ENCODE measurements at regions not wholly inside any gene's neighbourhood (a gene's known extent, or its start where the extent isn't known, plus 50 kb on each side); places are given as distances from the start of the nearest gene placed in this dataset.

GRCh38 chr3:168653255-168653654, 557.5 kb upstream of the GOLIM4 start:
- Mint-ChIP-seq H3K36me3 (no peaks in the 10 kb centered on the region), H3K27me3 (no peaks in the 10 kb centered on the region), H3K4me1 (no peaks in the 10 kb centered on the region), H3K27ac (no peak overlapping the region), H3K9me3 (no peaks in the 10 kb centered on the region), H3K4me3 (no peak overlapping the region)
- POLR2A ChIA-PET, result no interaction called here
- DNase-seq (no peak), ATAC-seq (ENCODE audit: low read depth) (no peak)

- Mint-ChIP-seq H3K4me1 (no peaks in the 10 kb centered on the region), H3K27ac (no peak overlapping the region), H3K9me3 (no peaks in the 10 kb centered on the region), H3K4me3 (no peak overlapping the region), H3K27me3 (no peaks in the 10 kb centered on the region), H3K36me3 (no peaks in the 10 kb centered on the region)
- POLR2A ChIA-PET, result no interaction called here
- no peak for DNase-seq
- ATAC-seq (ENCODE audit: low read depth), result no peak
Observed at GRCh38 chr3:168648321-168648720, 552.6 kb upstream of the GOLIM4 start.

GRCh38 chr3:168647582-168647981, 551.9 kb upstream of the GOLIM4 start:
- no peak overlapping the region for H3K4me3 Mint-ChIP-seq
- no peaks in the 10 kb centered on the region for H3K36me3 Mint-ChIP-seq
- no peaks in the 10 kb centered on the region for H3K9me3 Mint-ChIP-seq
- no peak for DNase-seq
- no peaks in the 10 kb centered on the region for H3K4me1 Mint-ChIP-seq
- no peak overlapping the region for H3K27ac Mint-ChIP-seq
- POLR2A ChIA-PET, result no interaction called here
- no peak for ATAC-seq (ENCODE audit: low read depth)
- H3K27me3 Mint-ChIP-seq, result no peaks in the 10 kb centered on the region

GRCh38 chr3:168645180-168645579, 549.5 kb upstream of the GOLIM4 start:
- DNase-seq (no peak), ATAC-seq (ENCODE audit: low read depth) (no peak)
- Mint-ChIP-seq H3K27me3 (no peaks in the 10 kb centered on the region), H3K27ac (no peak overlapping the region), H3K36me3 (no peaks in the 10 kb centered on the region), H3K4me3 (no peak overlapping the region), H3K9me3 (no peaks in the 10 kb centered on the region), H3K4me1 (no peaks in the 10 kb centered on the region)
- POLR2A ChIA-PET, result no interaction called here

- Mint-ChIP-seq H3K4me1 (no peaks in the 10 kb centered on the region), H3K27ac (no peak overlapping the region), H3K4me3 (no peak overlapping the region), H3K36me3 (no peaks in the 10 kb centered on the region), H3K27me3 (no peaks in the 10 kb centered on the region), H3K9me3 (no peaks in the 10 kb centered on the region)
- DNase-seq, result no peak
- POLR2A ChIA-PET, result no interaction called here
- ATAC-seq (ENCODE audit: low read depth), result no peak
Observed at GRCh38 chr3:168628549-168628948, 532.8 kb upstream of the GOLIM4 start.

GRCh38 chr3:168625477-168625876, 529.8 kb upstream of the GOLIM4 start:
- Mint-ChIP-seq H3K9me3 (no peaks in the 10 kb centered on the region), H3K4me3 (no peak overlapping the region), H3K4me1 (no peaks in the 10 kb centered on the region), H3K27ac (no peak overlapping the region), H3K36me3 (no peaks in the 10 kb centered on the region), H3K27me3 (no peaks in the 10 kb centered on the region)
- no peak for ATAC-seq (ENCODE audit: low read depth)
- POLR2A ChIA-PET, result no interaction called here
- no peak for DNase-seq

GRCh38 chr3:168624892-168625448, 529.2 kb upstream of the GOLIM4 start:
- H3K27me3 Mint-ChIP-seq, result no peaks in the 10 kb centered on the region
- no peak overlapping the region for H3K4me3 Mint-ChIP-seq
- H3K9me3 Mint-ChIP-seq, result no peaks in the 10 kb centered on the region
- H3K36me3 Mint-ChIP-seq, result no peaks in the 10 kb centered on the region
- H3K4me1 Mint-ChIP-seq, result no peaks in the 10 kb centered on the region
- no peak for ATAC-seq (ENCODE audit: low read depth)
- H3K27ac Mint-ChIP-seq, result no peak overlapping the region
- DNase-seq, result no peak
- POLR2A ChIA-PET, result no interaction called here

GRCh38 chr3:168624195-168624594, 528.5 kb upstream of the GOLIM4 start:
- POLR2A ChIA-PET, result no interaction called here
- Mint-ChIP-seq H3K4me3 (no peak overlapping the region), H3K9me3 (no peaks in the 10 kb centered on the region), H3K36me3 (no peaks in the 10 kb centered on the region), H3K27ac (no peak overlapping the region), H3K27me3 (no peaks in the 10 kb centered on the region), H3K4me1 (no peaks in the 10 kb centered on the region)
- ATAC-seq (ENCODE audit: low read depth), result no peak
- no peak for DNase-seq

- Mint-ChIP-seq H3K36me3 (no peaks in the 10 kb centered on the region), H3K27ac (no peak overlapping the region), H3K27me3 (no peaks in the 10 kb centered on the region), H3K4me3 (no peak overlapping the region), H3K9me3 (no peaks in the 10 kb centered on the region), H3K4me1 (no peaks in the 10 kb centered on the region)
- POLR2A ChIA-PET, result no interaction called here
- ATAC-seq (ENCODE audit: low read depth) (no peak), DNase-seq (no peak)
Observed at GRCh38 chr3:168622795-168623194, 527.1 kb upstream of the GOLIM4 start.

GRCh38 chr3:168620854-168621253, 525.1 kb upstream of the GOLIM4 start:
- no peaks in the 10 kb centered on the region for H3K9me3 Mint-ChIP-seq

GRCh38 chr3:168618827-168619470, 523.2 kb upstream of the GOLIM4 start:
- H3K27ac Mint-ChIP-seq, result no peak overlapping the region
- no peaks in the 10 kb centered on the region for H3K9me3 Mint-ChIP-seq
- no peaks in the 10 kb centered on the region for H3K36me3 Mint-ChIP-seq
- H3K27me3 Mint-ChIP-seq, result no peaks in the 10 kb centered on the region
- no peaks in the 10 kb centered on the region for H3K4me1 Mint-ChIP-seq
- no peak overlapping the region for H3K4me3 Mint-ChIP-seq
- no peak for ATAC-seq (ENCODE audit: low read depth)
- DNase-seq, result no peak
- POLR2A ChIA-PET, result no interaction called here

More at GRCh38 chr3:168620854-168621253, 525.1 kb upstream of the GOLIM4 start:
- no peaks in the 10 kb centered on the region for H3K4me1 Mint-ChIP-seq
- DNase-seq (no peak), ATAC-seq (ENCODE audit: low read depth) (no peak)
- POLR2A ChIA-PET, result no interaction called here
- H3K36me3 Mint-ChIP-seq, result no peaks in the 10 kb centered on the region
- no peak overlapping the region for H3K4me3 Mint-ChIP-seq
- H3K27me3 Mint-ChIP-seq, result no peaks in the 10 kb centered on the region
- H3K27ac Mint-ChIP-seq, result no peak overlapping the region

GRCh38 chr3:168617658-168618057, 521.9 kb upstream of the GOLIM4 start:
- Mint-ChIP-seq H3K4me1 (no peaks in the 10 kb centered on the region), H3K9me3 (no peaks in the 10 kb centered on the region), H3K36me3 (no peaks in the 10 kb centered on the region), H3K27me3 (no peaks in the 10 kb centered on the region), H3K27ac (no peak overlapping the region), H3K4me3 (no peak overlapping the region)
- DNase-seq (no peak), ATAC-seq (ENCODE audit: low read depth) (no peak)
- POLR2A ChIA-PET, result no interaction called here

GRCh38 chr3:168616915-168617314, 521.2 kb upstream of the GOLIM4 start:
- no peak for DNase-seq
- H3K4me1 Mint-ChIP-seq, result no peaks in the 10 kb centered on the region
- H3K9me3 Mint-ChIP-seq, result no peaks in the 10 kb centered on the region
- H3K27ac Mint-ChIP-seq, result no peak overlapping the region
- no peak for ATAC-seq (ENCODE audit: low read depth)
- H3K36me3 Mint-ChIP-seq, result no peaks in the 10 kb centered on the region
- no peak overlapping the region for H3K4me3 Mint-ChIP-seq
- no peaks in the 10 kb centered on the region for H3K27me3 Mint-ChIP-seq
- POLR2A ChIA-PET, result no interaction called here

- Mint-ChIP-seq H3K27ac (no peak overlapping the region), H3K4me1 (no peaks in the 10 kb centered on the region), H3K27me3 (no peaks in the 10 kb centered on the region), H3K9me3 (no peaks in the 10 kb centered on the region), H3K4me3 (no peak overlapping the region), H3K36me3 (no peaks in the 10 kb centered on the region)
- POLR2A ChIA-PET, result no interaction called here
- no peak for ATAC-seq (ENCODE audit: low read depth)
- DNase-seq, result no peak
Observed at GRCh38 chr3:168615493-168616020, 519.8 kb upstream of the GOLIM4 start.
